Epithelial cell of esophagus (primary cell): ENCODE measurements at regions not wholly inside any gene's neighbourhood (a gene's known extent, or its start where the extent isn't known, plus 50 kb on each side); places are given as distances from the start of the nearest gene placed in this dataset.

Experiments used
- DNase-seq: peaks from one replicate; pipeline ENCODE4 v3.0.0; 2010; ENCODE audit warnings: low read depth
- H3K4me3 ChIP-seq: 2 replicates; pipeline ENCODE4 v1.5.1; 2011; ENCODE audit warnings: mild to moderate bottlenecking, low read length, control low read depth
- CTCF ChIP-seq: IDR thresholded peaks from 2 replicates; pipeline ENCODE4 v1.5.1; 2011; ENCODE audit warnings: low read depth, mild to moderate bottlenecking, low read length, control low read depth, inconsistent platforms; ENCODE audit not compliant: insufficient read depth; ENCODE audit errors: missing control alignments

DNA sequence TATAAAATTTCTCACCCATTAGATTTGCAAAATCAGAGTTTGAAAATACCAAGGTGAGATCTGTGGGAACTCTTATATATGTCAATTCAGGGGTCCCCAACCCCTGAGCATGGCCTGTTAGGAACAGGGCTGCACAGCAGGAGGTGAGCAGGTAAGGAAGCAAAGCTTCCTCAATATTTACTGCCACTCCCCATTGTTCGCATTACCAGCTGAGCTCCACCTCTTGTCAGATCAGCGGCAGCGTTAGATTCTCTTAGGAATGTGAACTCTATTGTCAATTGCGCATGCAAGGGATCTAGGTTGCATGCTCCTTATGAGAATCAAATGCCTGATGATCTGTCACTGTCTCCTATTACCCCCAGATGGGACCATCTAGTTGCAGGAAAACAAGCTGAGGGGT lies 376.6 kb downstream of the LMO4 start:
- H3K4me3 ChIP-seq: no peak overlapping the region
- no peak for TF ChIP-seq CTCF
- DNase-seq: no peak

DNA sequence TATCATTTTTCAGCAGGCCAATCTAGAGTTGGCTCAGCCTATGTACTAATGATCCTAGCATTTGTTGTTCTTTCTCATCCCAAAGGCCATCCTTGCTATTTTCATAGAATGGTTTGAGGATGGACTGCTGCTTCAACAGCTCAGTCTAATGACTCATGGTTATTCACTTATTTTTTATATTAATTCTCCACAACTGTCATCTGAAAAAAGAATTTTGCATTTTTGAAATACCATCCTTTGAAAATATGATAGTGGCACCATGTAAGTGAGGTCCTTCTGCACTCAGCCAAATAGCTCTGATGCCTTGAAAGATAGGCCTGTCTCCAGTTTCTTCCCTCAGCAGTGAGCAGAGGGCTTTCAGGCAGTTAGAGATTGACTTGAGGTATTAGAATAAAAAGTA lies 377.5 kb downstream of the LMO4 start:
- no peak for TF ChIP-seq CTCF
- no peak for DNase-seq

DNA sequence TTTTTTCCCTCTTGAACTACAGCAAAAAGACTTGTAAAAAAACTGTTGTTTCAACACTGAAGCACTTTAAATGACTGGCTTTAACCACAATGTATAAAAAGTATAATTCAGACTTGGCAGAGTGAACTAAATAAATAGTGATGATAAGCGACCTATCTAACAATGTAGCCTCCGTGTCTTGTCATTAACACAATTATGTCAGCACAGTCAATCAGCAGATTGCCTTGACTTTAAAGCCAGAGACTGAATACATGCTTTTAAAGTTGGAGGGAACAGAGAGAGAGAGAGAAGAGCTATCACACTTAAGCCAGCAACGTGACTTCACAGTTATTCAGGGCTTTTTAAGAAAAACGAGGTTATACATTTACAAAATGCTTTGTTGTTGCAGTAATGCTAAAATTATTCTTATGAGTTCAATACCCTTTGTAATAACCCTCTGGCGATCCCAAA lies 378.1 kb downstream of the LMO4 start:
- no peak for TF ChIP-seq CTCF
- no peak for DNase-seq
- no peak overlapping the region for H3K4me3 ChIP-seq

More for the DNA sequence above, 377.5 kb downstream of the LMO4 start:
- H3K4me3 ChIP-seq: no peak overlapping the region

- no peak for TF ChIP-seq CTCF
Measured at GRCh38 chr1:87707411-87707810, 378.7 kb downstream of the LMO4 start.

DNA sequence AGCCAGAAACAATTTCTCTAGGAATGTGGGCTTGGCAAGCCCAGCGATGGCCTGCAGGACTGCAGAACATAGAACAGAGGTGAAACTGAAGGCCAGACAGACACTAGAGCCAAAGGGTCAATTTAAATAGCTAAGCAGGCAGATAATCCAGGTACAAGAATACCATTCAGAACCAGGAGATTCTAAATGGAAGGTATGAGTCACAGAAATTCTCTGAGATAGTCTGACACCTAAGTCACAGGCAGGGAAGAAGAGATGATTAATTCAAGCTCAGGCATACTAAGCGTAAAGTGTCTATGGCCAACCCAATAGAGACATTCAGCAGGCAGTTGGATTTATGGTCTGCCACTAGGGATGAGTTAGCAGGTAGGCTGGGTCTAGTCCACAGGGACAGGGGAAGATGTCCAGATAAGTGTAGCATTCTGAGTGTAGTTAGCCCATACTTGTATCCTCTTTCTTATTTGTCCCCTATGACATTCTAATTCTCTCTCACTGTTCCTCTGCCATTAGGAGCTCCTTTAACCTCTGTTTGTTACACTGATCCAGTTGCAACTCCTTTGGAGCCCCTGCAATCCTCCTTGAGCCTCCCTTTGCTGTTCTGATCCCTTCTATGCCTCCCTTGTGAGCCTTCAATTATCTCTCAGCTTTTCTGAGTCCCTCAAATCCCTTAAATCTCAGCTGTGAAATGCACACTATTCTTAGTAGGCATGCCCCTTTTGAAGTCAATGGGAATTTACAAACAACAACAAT lies 383.8 kb downstream of the LMO4 start:
- peak; percentile 73 for DNase-seq
- H3K4me3 ChIP-seq: no peak overlapping the region
- no peak for TF ChIP-seq CTCF

More at GRCh38 chr1:87707411-87707810, 378.7 kb downstream of the LMO4 start:
- DNase-seq: no peak
- H3K4me3 ChIP-seq: no peak overlapping the region

DNA sequence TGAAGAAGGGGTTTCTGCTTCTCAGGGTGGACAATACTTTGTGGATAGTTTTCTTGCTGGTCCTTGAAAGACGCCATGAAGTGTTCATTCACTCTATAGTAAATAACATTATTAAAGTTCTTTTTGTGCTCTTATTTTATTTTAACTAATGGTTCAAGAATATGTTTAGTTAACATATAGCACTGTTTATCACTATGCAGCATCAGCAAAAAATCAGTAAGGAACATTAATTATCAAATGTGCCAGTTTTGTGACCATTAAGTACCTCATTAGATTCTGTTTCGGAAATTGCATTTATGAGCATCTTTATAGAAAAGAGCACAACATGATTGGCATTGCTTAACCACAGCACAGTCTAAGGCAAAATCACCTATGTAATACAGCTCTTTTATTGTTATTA lies 385.6 kb downstream of the LMO4 start:
- DNase-seq: no peak
- no peak for TF ChIP-seq CTCF
- no peak overlapping the region for H3K4me3 ChIP-seq

- H3K4me3 ChIP-seq: no peak overlapping the region
- no peak for TF ChIP-seq CTCF
- DNase-seq: peak; percentile 42
Measured at GRCh38 chr1:87715052-87715451, 386.4 kb downstream of the LMO4 start.
